ENCODE measurements at regions not wholly inside any gene's neighbourhood (a gene's known extent, or its start where the extent isn't known, plus 50 kb on each side); places are given as distances from the start of the nearest gene placed in this dataset.

DNA sequence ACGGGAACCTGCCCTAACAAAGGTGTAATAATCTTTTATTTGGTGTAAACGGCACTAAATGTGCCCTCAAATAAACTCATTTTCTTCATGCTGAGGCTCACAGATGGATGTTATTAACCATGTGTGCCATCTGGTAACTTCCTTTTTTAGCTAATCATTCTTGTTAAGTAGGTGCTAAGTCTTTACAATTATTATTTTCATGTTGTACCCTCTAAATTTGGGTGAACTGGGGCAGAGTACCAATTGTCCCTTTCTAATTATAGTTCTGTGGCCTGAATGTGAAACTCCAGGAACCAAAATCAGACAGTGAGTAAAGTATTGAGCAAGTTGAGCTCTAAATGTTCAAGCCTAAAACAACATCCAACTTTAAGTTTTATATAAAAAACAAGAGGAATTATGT, 220.7 kb upstream of the CADM2 start:
- no peak for TF ChIP-seq RFX5 (IDR thresholded peaks at IDR 0.05; ENCODE audit: low read depth, low read length)
- TF ChIP-seq, protein P1, sequence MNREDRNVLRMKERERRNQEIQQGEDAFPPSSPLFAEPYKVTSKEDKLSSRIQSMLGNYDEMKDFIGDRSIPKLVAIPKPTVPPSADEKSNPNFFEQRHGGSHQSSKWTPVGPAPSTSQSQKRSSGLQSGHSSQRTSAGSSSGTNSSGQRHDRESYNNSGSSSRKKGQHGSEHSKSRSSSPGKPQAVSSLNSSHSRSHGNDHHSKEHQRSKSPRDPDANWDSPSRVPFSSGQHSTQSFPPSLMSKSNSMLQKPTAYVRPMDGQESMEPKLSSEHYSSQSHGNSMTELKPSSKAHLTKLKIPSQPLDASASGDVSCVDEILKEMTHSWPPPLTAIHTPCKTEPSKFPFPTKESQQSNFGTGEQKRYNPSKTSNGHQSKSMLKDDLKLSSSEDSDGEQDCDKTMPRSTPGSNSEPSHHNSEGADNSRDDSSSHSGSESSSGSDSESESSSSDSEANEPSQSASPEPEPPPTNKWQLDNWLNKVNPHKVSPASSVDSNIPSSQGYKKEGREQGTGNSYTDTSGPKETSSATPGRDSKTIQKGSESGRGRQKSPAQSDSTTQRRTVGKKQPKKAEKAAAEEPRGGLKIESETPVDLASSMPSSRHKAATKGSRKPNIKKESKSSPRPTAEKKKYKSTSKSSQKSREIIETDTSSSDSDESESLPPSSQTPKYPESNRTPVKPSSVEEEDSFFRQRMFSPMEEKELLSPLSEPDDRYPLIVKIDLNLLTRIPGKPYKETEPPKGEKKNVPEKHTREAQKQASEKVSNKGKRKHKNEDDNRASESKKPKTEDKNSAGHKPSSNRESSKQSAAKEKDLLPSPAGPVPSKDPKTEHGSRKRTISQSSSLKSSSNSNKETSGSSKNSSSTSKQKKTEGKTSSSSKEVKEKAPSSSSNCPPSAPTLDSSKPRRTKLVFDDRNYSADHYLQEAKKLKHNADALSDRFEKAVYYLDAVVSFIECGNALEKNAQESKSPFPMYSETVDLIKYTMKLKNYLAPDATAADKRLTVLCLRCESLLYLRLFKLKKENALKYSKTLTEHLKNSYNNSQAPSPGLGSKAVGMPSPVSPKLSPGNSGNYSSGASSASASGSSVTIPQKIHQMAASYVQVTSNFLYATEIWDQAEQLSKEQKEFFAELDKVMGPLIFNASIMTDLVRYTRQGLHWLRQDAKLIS (CRISPR knock-in tag; IDR thresholded peaks at IDR 0.05): no peak
